ENCODE measurements at regions not wholly inside any gene's neighbourhood (a gene's known extent, or its start where the extent isn't known, plus 50 kb on each side); places are given as distances from the start of the nearest gene placed in this dataset.

- H3K4me3 Mint-ChIP-seq: no peak overlapping the region
- CTCF ChIA-PET: no interaction called here
- ATAC-seq (ENCODE audit: poor library complexity) (no peak), DNase-seq (no peak)
- peaks cover 18% of the 10 kb centered on the region for H3K27me3 Mint-ChIP-seq
- intact Hi-C loops (cut with DNase I, micrococcal nuclease): no loop called here
- no peaks in the 10 kb centered on the region for H3K9me3 Mint-ChIP-seq
- H3K36me3 Mint-ChIP-seq (ENCODE audit: low read depth): no peaks in the 10 kb centered on the region
- TF ChIP-seq, protein P1, sequence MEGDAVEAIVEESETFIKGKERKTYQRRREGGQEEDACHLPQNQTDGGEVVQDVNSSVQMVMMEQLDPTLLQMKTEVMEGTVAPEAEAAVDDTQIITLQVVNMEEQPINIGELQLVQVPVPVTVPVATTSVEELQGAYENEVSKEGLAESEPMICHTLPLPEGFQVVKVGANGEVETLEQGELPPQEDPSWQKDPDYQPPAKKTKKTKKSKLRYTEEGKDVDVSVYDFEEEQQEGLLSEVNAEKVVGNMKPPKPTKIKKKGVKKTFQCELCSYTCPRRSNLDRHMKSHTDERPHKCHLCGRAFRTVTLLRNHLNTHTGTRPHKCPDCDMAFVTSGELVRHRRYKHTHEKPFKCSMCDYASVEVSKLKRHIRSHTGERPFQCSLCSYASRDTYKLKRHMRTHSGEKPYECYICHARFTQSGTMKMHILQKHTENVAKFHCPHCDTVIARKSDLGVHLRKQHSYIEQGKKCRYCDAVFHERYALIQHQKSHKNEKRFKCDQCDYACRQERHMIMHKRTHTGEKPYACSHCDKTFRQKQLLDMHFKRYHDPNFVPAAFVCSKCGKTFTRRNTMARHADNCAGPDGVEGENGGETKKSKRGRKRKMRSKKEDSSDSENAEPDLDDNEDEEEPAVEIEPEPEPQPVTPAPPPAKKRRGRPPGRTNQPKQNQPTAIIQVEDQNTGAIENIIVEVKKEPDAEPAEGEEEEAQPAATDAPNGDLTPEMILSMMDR (IDR thresholded peaks at IDR 0.05): no peak
- peaks cover 0 to 8% of the 10 kb centered on the region in 2 experiments for H3K27me3 ChIP-seq (ENCODE audit: control insufficient read depth in 1 of 2, insufficient read depth in 2 of 2, low read length in 2 of 2)
- H3K27ac Mint-ChIP-seq: no peak overlapping the region
- POLR2A ChIA-PET: no interaction called here
- H3K4me1 Mint-ChIP-seq (ENCODE audit: low read depth): no peaks in the 10 kb centered on the region
- H3K4me3 ChIP-seq (ENCODE audit: low read length): no peak overlapping the region
- no peak overlapping the region for H3K27ac ChIP-seq (ENCODE audit: low read depth in 1 of 2, low read length in 2 of 2)
- H3K36me3 ChIP-seq (ENCODE audit: insufficient read depth, low read length): no peaks in the 10 kb centered on the region
- H3K9me3 ChIP-seq (ENCODE audit: control insufficient read depth in 1 of 2, insufficient read depth in 1 of 2, low read length in 2 of 2): peaks cover 0 to 3% of the 10 kb centered on the region in 2 experiments
- no peaks in the 10 kb centered on the region for H3K4me1 ChIP-seq (ENCODE audit: insufficient read depth, low read length)
Observed at GRCh38 chr4:121485190-121485804, 104.5 kb upstream of the QRFPR start.

GRCh38 chr4:121484633-121485032, 103.8 kb upstream of the QRFPR start:
- Histone ChIP-seq H3K27ac (ENCODE audit: low read depth in 1 of 2, low read length in 2 of 2) (no peak overlapping the region), H3K27me3 (ENCODE audit: control insufficient read depth in 1 of 2, insufficient read depth in 2 of 2, low read length in 2 of 2) (peaks cover 0 to 8% of the 10 kb centered on the region in 2 experiments), H3K4me1 (ENCODE audit: insufficient read depth, low read length) (no peaks in the 10 kb centered on the region), H3K9me3 (ENCODE audit: control insufficient read depth in 1 of 2, insufficient read depth in 1 of 2, low read length in 2 of 2) (peaks cover 0 to 5% of the 10 kb centered on the region in 2 experiments), H3K36me3 (ENCODE audit: insufficient read depth, low read length) (no peaks in the 10 kb centered on the region), H3K4me3 (ENCODE audit: low read length) (no peak overlapping the region)
- ChIA-PET CTCF (interaction anchor here (0.9 kb wide), 1 partner anchor 11 kb away, joined by 3 read pairs; no protein-coding TSS in a partner anchor), POLR2A (no interaction called here)
- H3K36me3 Mint-ChIP-seq (ENCODE audit: low read depth): no peaks in the 10 kb centered on the region
- no peaks in the 10 kb centered on the region for H3K9me3 Mint-ChIP-seq
- ATAC-seq (ENCODE audit: poor library complexity) (no peak), DNase-seq (peak in 3 of 14 experiments; percentile 20 to 33 (median 26))
- peaks cover 18% of the 10 kb centered on the region for H3K27me3 Mint-ChIP-seq
- no peaks in the 10 kb centered on the region for H3K4me1 Mint-ChIP-seq (ENCODE audit: low read depth)
- no peak overlapping the region for H3K27ac Mint-ChIP-seq
- intact Hi-C loops (cut with DNase I, micrococcal nuclease): no loop called here
- H3K4me3 Mint-ChIP-seq: no peak overlapping the region
- TF ChIP-seq, protein P1 (IDR thresholded peaks at IDR 0.05): no peak

GRCh38 chr4:121479808-121480207, 99.0 kb upstream of the QRFPR start:
- no peak overlapping the region for H3K27ac Mint-ChIP-seq
- Histone ChIP-seq H3K27me3 (ENCODE audit: control insufficient read depth in 1 of 2, insufficient read depth in 2 of 2, low read length in 2 of 2) (peaks cover 1 to 4% of the 10 kb centered on the region in 2 experiments), H3K4me1 (ENCODE audit: insufficient read depth, low read length) (no peaks in the 10 kb centered on the region), H3K9me3 (ENCODE audit: control insufficient read depth in 1 of 2, insufficient read depth in 1 of 2, low read length in 2 of 2) (peaks cover 0 to 6% of the 10 kb centered on the region in 2 experiments), H3K36me3 (ENCODE audit: insufficient read depth, low read length) (no peaks in the 10 kb centered on the region), H3K27ac (ENCODE audit: low read depth in 1 of 2, low read length in 2 of 2) (no peak overlapping the region), H3K4me3 (ENCODE audit: low read length) (no peak overlapping the region)
- CTCF ChIA-PET: no interaction called here
- no peak overlapping the region for H3K4me3 Mint-ChIP-seq
- intact Hi-C loops (cut with DNase I, micrococcal nuclease): loop anchor here in 1 of 2 experiments (2.0 kb wide), 1 partner anchor 15 kb away; no protein-coding TSS in a partner anchor
- ATAC-seq (ENCODE audit: poor library complexity) (no peak), DNase-seq (no peak)
- no peaks in the 10 kb centered on the region for H3K36me3 Mint-ChIP-seq (ENCODE audit: low read depth)
- H3K27me3 Mint-ChIP-seq: peaks cover 28% of the 10 kb centered on the region
- no peaks in the 10 kb centered on the region for H3K4me1 Mint-ChIP-seq (ENCODE audit: low read depth)
- no peaks in the 10 kb centered on the region for H3K9me3 Mint-ChIP-seq
- TF ChIP-seq, protein P1 (IDR thresholded peaks at IDR 0.05): no peak
- POLR2A ChIA-PET: no interaction called here
